BLaER1 (cell line): ENCODE measurements at regions not wholly inside any gene's neighbourhood (a gene's known extent, or its start where the extent isn't known, plus 50 kb on each side); places are given as distances from the start of the nearest gene placed in this dataset.

Experiments used
- H3K27ac ChIP-seq: shearing (Covaris generic); formaldehyde crosslinking; 2 replicates; pipeline ENCODE4 v1.8.1; 2022
- H3K27me3 ChIP-seq: shearing (Covaris generic); formaldehyde crosslinking; 2 replicates; pipeline ENCODE4 v1.8.1; 2022
- H3K36me3 ChIP-seq: shearing (Covaris generic); formaldehyde crosslinking; 2 replicates; pipeline ENCODE4 v1.8.1; 2022
- H3K4me1 ChIP-seq: shearing (Covaris generic); formaldehyde crosslinking; 2 replicates; pipeline ENCODE4 v1.8.1; 2022
- H3K4me2 ChIP-seq: shearing (Covaris generic); formaldehyde crosslinking; 2 replicates; pipeline ENCODE4 v1.8.1; 2022
- H3K4me3 ChIP-seq: shearing (Covaris generic); formaldehyde crosslinking; 2 replicates; pipeline ENCODE4 v1.8.1; 2022
- H3K9ac ChIP-seq: shearing (Covaris generic); formaldehyde crosslinking; 2 replicates; pipeline ENCODE4 v1.8.1; 2022
- H3K9me3 ChIP-seq: shearing (Covaris generic); formaldehyde crosslinking; 2 replicates; pipeline ENCODE4 v1.8.1; 2022
- H4K20me1 ChIP-seq: shearing (Covaris generic); formaldehyde crosslinking; 2 replicates; pipeline ENCODE4 v1.8.1; 2022
- Cebpa-rat ChIP-seq: shearing (Covaris generic); IDR thresholded peaks from 2 replicates; pipeline ENCODE4 v1.8.1; 2022

- Histone ChIP-seq H3K4me2 (no peak overlapping the region), H3K4me1 (no peaks in the 10 kb centered on the region), H3K27ac (no peak overlapping the region), H4K20me1 (no peaks in the 10 kb centered on the region), H3K9me3 (no peaks in the 10 kb centered on the region), H3K36me3 (no peaks in the 10 kb centered on the region), H3K4me3 (no peak overlapping the region), H3K27me3 (no peaks in the 10 kb centered on the region), H3K9ac (no peak overlapping the region)
- TF ChIP-seq Cebpa-rat: no peak
These were observed 291.7 kb downstream of the TMEM167A start for GRCh38 chr5:82785456-82785855.

- Histone ChIP-seq H3K4me2 (no peak overlapping the region), H3K4me1 (no peaks in the 10 kb centered on the region), H3K27me3 (no peaks in the 10 kb centered on the region), H3K27ac (no peak overlapping the region), H3K9ac (no peak overlapping the region), H4K20me1 (no peaks in the 10 kb centered on the region), H3K4me3 (no peak overlapping the region), H3K9me3 (no peaks in the 10 kb centered on the region), H3K36me3 (no peaks in the 10 kb centered on the region)
- no peak for TF ChIP-seq Cebpa-rat
These were observed 292.7 kb downstream of the TMEM167A start for GRCh38 chr5:82784521-82784920.

GRCh38 chr5:82777106-82777505 lies 300.1 kb downstream of the TMEM167A start:
- no peaks in the 10 kb centered on the region for H3K36me3 ChIP-seq
- H4K20me1 ChIP-seq: no peaks in the 10 kb centered on the region
- H3K4me2 ChIP-seq: no peak overlapping the region
- TF ChIP-seq Cebpa-rat: no peak
- no peaks in the 10 kb centered on the region for H3K27me3 ChIP-seq
- no peaks in the 10 kb centered on the region for H3K4me1 ChIP-seq
- no peak overlapping the region for H3K9ac ChIP-seq
- H3K27ac ChIP-seq: no peak overlapping the region
- H3K9me3 ChIP-seq: no peaks in the 10 kb centered on the region
- no peak overlapping the region for H3K4me3 ChIP-seq

- no peak overlapping the region for H3K27ac ChIP-seq
- H3K36me3 ChIP-seq: no peaks in the 10 kb centered on the region
- no peaks in the 10 kb centered on the region for H3K27me3 ChIP-seq
- H3K9ac ChIP-seq: no peak overlapping the region
- no peak overlapping the region for H3K4me3 ChIP-seq
- H4K20me1 ChIP-seq: no peaks in the 10 kb centered on the region
- TF ChIP-seq Cebpa-rat: no peak
- no peak overlapping the region for H3K4me2 ChIP-seq
- no peaks in the 10 kb centered on the region for H3K9me3 ChIP-seq
- no peaks in the 10 kb centered on the region for H3K4me1 ChIP-seq
These were observed 304.9 kb downstream of the TMEM167A start for GRCh38 chr5:82772281-82772680.

GRCh38 chr5:82766206-82766605 lies 311.0 kb downstream of the TMEM167A start:
- no peak for TF ChIP-seq Cebpa-rat
- Histone ChIP-seq H4K20me1 (no peaks in the 10 kb centered on the region), H3K4me2 (no peak overlapping the region), H3K36me3 (no peaks in the 10 kb centered on the region), H3K27me3 (no peaks in the 10 kb centered on the region), H3K27ac (no peak overlapping the region), H3K4me1 (no peaks in the 10 kb centered on the region), H3K9ac (no peak overlapping the region), H3K4me3 (no peak overlapping the region), H3K9me3 (no peaks in the 10 kb centered on the region)

GRCh38 chr5:82765765-82766164 lies 311.4 kb downstream of the TMEM167A start:
- Histone ChIP-seq H3K27me3 (no peaks in the 10 kb centered on the region), H3K4me1 (no peaks in the 10 kb centered on the region), H3K9me3 (0 out of 2 replicates have a peak, but pooled peaks cover 2% of the 10 kb centered on the region), H3K27ac (no peak overlapping the region), H3K36me3 (no peaks in the 10 kb centered on the region), H3K4me3 (no peak overlapping the region), H3K9ac (no peak overlapping the region), H3K4me2 (no peak overlapping the region), H4K20me1 (no peaks in the 10 kb centered on the region)
- TF ChIP-seq Cebpa-rat: no peak

- no peak overlapping the region for H3K4me3 ChIP-seq
- no peak overlapping the region for H3K27ac ChIP-seq
- H3K27me3 ChIP-seq: no peaks in the 10 kb centered on the region
- no peak overlapping the region for H3K9ac ChIP-seq
- no peaks in the 10 kb centered on the region for H4K20me1 ChIP-seq
- no peaks in the 10 kb centered on the region for H3K36me3 ChIP-seq
- H3K4me1 ChIP-seq: no peaks in the 10 kb centered on the region
- H3K9me3 ChIP-seq: 0 out of 2 replicates have a peak, but pooled peaks cover 5% of the 10 kb centered on the region
- TF ChIP-seq Cebpa-rat: no peak
- H3K4me2 ChIP-seq: no peak overlapping the region
These were observed 316.3 kb downstream of the TMEM167A start for GRCh38 chr5:82760856-82761255.

GRCh38 chr5:82758881-82759280 lies 318.3 kb downstream of the TMEM167A start:
- Histone ChIP-seq H3K4me1 (no peaks in the 10 kb centered on the region), H3K27me3 (no peaks in the 10 kb centered on the region), H3K27ac (no peak overlapping the region), H3K4me3 (no peak overlapping the region), H4K20me1 (no peaks in the 10 kb centered on the region), H3K4me2 (no peak overlapping the region), H3K9ac (no peak overlapping the region), H3K9me3 (0 out of 2 replicates have a peak, but pooled peaks cover 5% of the 10 kb centered on the region), H3K36me3 (no peaks in the 10 kb centered on the region)
- TF ChIP-seq Cebpa-rat: no peak

GRCh38 chr5:82754759-82755158 lies 322.4 kb downstream of the TMEM167A start:
- Histone ChIP-seq H4K20me1 (no peaks in the 10 kb centered on the region), H3K27ac (no peak overlapping the region), H3K27me3 (no peaks in the 10 kb centered on the region), H3K9me3 (peaks cover 9% of the 10 kb centered on the region), H3K4me1 (peaks cover 4% of the 10 kb centered on the region), H3K4me3 (no peak overlapping the region), H3K36me3 (no peaks in the 10 kb centered on the region), H3K4me2 (no peak overlapping the region), H3K9ac (no peak overlapping the region)
- TF ChIP-seq Cebpa-rat: no peak

- no peak for TF ChIP-seq Cebpa-rat
These were observed 323.0 kb downstream of the TMEM167A start for GRCh38 chr5:82754036-82754746.

More at GRCh38 chr5:82754036-82754746, 323.0 kb downstream of the TMEM167A start:
- Histone ChIP-seq H3K27ac (no peak overlapping the region), H3K27me3 (no peaks in the 10 kb centered on the region), H3K9ac (no peak overlapping the region), H3K4me2 (no peak overlapping the region), H3K9me3 (peaks cover 9% of the 10 kb centered on the region), H3K36me3 (no peaks in the 10 kb centered on the region), H3K4me1 (peaks cover 10% of the 10 kb centered on the region), H3K4me3 (no peak overlapping the region), H4K20me1 (no peaks in the 10 kb centered on the region)
